Peyer's patch (tissue), 4 donors: ENCODE measurements at regions not wholly inside any gene's neighbourhood (a gene's known extent, or its start where the extent isn't known, plus 50 kb on each side); places are given as distances from the start of the nearest gene placed in this dataset.

Experiments used
- CTCF ChIP-seq, 6 experiments: fragments of 450-650 bp in 4 of 6; fragments of 200-600 bp in 2 of 6; sonication (generic) in 1 of 6; IDR thresholded peaks; one replicate each; pipeline ENCODE4 v1.5.1; 2017 to 2019; ENCODE audit warnings: antibody characterized with exemption in 6 of 6, mild to moderate bottlenecking in 3 of 6, moderate library complexity in 1 of 6
- POLR2A ChIP-seq, 2 donors: fragments of 450-650 bp; IDR thresholded peaks; one replicate each; pipeline ENCODE4 v1.5.1; 2017; ENCODE audit warnings: antibody characterized with exemption in 2 of 2, mild to moderate bottlenecking in 2 of 2, moderate library complexity in 2 of 2

GRCh38 chr14:89551955-89552354 lies 134.9 kb upstream of the FOXN3 start:
- no peak for TF ChIP-seq CTCF (IDR thresholded peaks at IDR 0.05)
- no peak for TF ChIP-seq POLR2A (IDR thresholded peaks at IDR 0.05)
